ENCODE measurements at regions not wholly inside any gene's neighbourhood (a gene's known extent, or its start where the extent isn't known, plus 50 kb on each side); places are given as distances from the start of the nearest gene placed in this dataset.

DNA sequence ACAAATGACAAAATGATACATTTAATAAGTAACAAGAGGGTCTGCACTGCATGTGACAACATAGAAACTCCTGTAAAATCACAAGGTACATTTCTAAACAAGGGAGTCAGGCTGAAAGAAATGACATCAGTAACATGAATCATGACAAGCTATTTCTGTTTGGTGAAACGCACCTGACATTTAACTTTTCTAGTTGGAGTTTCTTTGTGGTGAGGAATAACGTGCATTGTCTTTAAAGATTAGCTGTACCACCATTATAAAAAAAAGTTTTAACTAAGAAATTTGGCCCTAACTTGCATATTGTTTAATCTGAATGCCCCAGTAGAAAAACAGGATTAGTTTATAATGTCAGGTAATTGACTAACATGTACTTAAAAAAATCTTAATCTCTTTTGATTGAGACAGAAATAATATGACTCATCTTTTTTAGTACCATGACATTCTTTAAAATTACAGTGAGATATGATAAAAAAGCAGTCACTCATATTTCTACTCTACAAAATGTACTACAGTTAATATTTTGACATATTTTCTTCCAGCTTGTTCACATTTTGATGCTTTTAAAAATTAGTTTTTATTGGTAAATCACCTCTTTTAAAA is 418.2 kb downstream of the KLF12 start:
- TF ChIP-seq, protein P1, sequence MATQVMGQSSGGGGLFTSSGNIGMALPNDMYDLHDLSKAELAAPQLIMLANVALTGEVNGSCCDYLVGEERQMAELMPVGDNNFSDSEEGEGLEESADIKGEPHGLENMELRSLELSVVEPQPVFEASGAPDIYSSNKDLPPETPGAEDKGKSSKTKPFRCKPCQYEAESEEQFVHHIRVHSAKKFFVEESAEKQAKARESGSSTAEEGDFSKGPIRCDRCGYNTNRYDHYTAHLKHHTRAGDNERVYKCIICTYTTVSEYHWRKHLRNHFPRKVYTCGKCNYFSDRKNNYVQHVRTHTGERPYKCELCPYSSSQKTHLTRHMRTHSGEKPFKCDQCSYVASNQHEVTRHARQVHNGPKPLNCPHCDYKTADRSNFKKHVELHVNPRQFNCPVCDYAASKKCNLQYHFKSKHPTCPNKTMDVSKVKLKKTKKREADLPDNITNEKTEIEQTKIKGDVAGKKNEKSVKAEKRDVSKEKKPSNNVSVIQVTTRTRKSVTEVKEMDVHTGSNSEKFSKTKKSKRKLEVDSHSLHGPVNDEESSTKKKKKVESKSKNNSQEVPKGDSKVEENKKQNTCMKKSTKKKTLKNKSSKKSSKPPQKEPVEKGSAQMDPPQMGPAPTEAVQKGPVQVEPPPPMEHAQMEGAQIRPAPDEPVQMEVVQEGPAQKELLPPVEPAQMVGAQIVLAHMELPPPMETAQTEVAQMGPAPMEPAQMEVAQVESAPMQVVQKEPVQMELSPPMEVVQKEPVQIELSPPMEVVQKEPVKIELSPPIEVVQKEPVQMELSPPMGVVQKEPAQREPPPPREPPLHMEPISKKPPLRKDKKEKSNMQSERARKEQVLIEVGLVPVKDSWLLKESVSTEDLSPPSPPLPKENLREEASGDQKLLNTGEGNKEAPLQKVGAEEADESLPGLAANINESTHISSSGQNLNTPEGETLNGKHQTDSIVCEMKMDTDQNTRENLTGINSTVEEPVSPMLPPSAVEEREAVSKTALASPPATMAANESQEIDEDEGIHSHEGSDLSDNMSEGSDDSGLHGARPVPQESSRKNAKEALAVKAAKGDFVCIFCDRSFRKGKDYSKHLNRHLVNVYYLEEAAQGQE (IDR thresholded peaks at IDR 0.05; ENCODE audit: insufficient read depth in 1 of 2, low read depth in 2 of 2, low read length in 1 of 2): no peak
- TF ChIP-seq, protein P2, sequence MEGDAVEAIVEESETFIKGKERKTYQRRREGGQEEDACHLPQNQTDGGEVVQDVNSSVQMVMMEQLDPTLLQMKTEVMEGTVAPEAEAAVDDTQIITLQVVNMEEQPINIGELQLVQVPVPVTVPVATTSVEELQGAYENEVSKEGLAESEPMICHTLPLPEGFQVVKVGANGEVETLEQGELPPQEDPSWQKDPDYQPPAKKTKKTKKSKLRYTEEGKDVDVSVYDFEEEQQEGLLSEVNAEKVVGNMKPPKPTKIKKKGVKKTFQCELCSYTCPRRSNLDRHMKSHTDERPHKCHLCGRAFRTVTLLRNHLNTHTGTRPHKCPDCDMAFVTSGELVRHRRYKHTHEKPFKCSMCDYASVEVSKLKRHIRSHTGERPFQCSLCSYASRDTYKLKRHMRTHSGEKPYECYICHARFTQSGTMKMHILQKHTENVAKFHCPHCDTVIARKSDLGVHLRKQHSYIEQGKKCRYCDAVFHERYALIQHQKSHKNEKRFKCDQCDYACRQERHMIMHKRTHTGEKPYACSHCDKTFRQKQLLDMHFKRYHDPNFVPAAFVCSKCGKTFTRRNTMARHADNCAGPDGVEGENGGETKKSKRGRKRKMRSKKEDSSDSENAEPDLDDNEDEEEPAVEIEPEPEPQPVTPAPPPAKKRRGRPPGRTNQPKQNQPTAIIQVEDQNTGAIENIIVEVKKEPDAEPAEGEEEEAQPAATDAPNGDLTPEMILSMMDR (IDR thresholded peaks at IDR 0.05): no peak
- no peak for TF ChIP-seq POLR2AphosphoS5 (IDR thresholded peaks at IDR 0.05; ENCODE audit: low read depth, low read length)
- no peak for TF ChIP-seq SIN3A (IDR thresholded peaks at IDR 0.05; ENCODE audit: borderline replicate concordance, insufficient read depth, low read depth, low read length)
- no peak for TF ChIP-seq TCF7L2 (IDR thresholded peaks at IDR 0.05; ENCODE audit: low read depth, low read length)
